Uterus (tissue), 3 donors: ENCODE measurements at regions not wholly inside any gene's neighbourhood (a gene's known extent, or its start where the extent isn't known, plus 50 kb on each side); places are given as distances from the start of the nearest gene placed in this dataset.

Source experiments
- DNase-seq, 2 donors: peaks; one replicate each; pipeline ENCODE4 v3.0.0-alpha.2; 2019 to 2020
- H3K27ac ChIP-seq, 2 donors: fragments of 200-600 bp; sonication (generic); 1 replicate in 1 of 2; 2 replicates in 1 of 2; pipeline ENCODE4 v1.5.1; 2016 to 2018
- H3K27me3 ChIP-seq, 2 donors: fragments of 200-600 bp; sonication (generic); one replicate each; pipeline ENCODE4 v1.5.1; 2018 to 2019; ENCODE audit warnings: control low read depth in 1 of 2
- H3K36me3 ChIP-seq, 2 donors: fragments of 200-600 bp; sonication (generic); one replicate each; pipeline ENCODE4 v1.5.1; 2019; ENCODE audit warnings: control low read depth in 1 of 2
- H3K4me1 ChIP-seq, 2 donors: fragments of 200-600 bp; sonication (generic); one replicate each; pipeline ENCODE4 v1.5.1; 2018 to 2019; ENCODE audit warnings: control low read depth in 1 of 2
- H3K4me3 ChIP-seq, 2 donors: fragments of 200-600 bp; sonication (generic); 1 replicate in 1 of 2; 2 replicates in 1 of 2; pipeline ENCODE4 v1.5.1; 2018 to 2019; ENCODE audit warnings: mild to moderate bottlenecking in 1 of 2
- H3K9me3 ChIP-seq, 2 donors: fragments of 200-600 bp; sonication (generic); one replicate each; pipeline ENCODE4 v1.5.1; 2019; ENCODE audit warnings: control low read depth in 1 of 2
- CTCF ChIP-seq, 4 experiments: fragments of 200-600 bp in 2 of 4; fragments of 450-650 bp in 2 of 4; sonication (generic) in 2 of 4; IDR thresholded peaks; one replicate each; pipeline ENCODE4 v1.5.1; 2016 to 2019; ENCODE audit warnings: antibody characterized with exemption in 4 of 4, mild to moderate bottlenecking in 2 of 4, moderate library complexity in 1 of 4
- POLR2A ChIP-seq, 2 donors: fragments of 450-650 bp; IDR thresholded peaks; one replicate each; pipeline ENCODE4 v1.6.1; 2016; ENCODE audit warnings: antibody characterized with exemption in 2 of 2, mild to moderate bottlenecking in 1 of 2, moderate library complexity in 1 of 2
- intact Hi-C: fragments of 100-400 bp; cut with DNase I; formaldehyde crosslinking; loops from one replicate; pipeline ENCODE4 v1.15.1; 2023; ENCODE audit warnings: low total_unique reads
- donor health status: DM: yes; HTN: yes; CAD: no.

- Histone ChIP-seq H3K36me3 (no peaks in the 10 kb centered on the region), H3K9me3 (no peaks in the 10 kb centered on the region), H3K27me3 (no peaks in the 10 kb centered on the region), H3K4me1 (no peaks in the 10 kb centered on the region), H3K27ac (no peak overlapping the region), H3K4me3 (no peak overlapping the region)
- no peak for DNase-seq
- intact Hi-C loops: no loop called here
- TF ChIP-seq POLR2A (IDR thresholded peaks at IDR 0.05): no peak
- TF ChIP-seq CTCF (IDR thresholded peaks at IDR 0.05): no peak
Measured at GRCh38 chr1:101185421-101185820, 51.4 kb upstream of the S1PR1 start.

GRCh38 chr1:101183388-101183699 is 53.5 kb upstream of the S1PR1 start:
- TF ChIP-seq POLR2A (IDR thresholded peaks at IDR 0.05) (no peak), CTCF (IDR thresholded peaks at IDR 0.05) (no peak)

GRCh38 chr1:101182627-101183387 is 54.0 kb upstream of the S1PR1 start:
- H3K27ac ChIP-seq: peak overlapping the region; percentile 33 to 58
- no peaks in the 10 kb centered on the region for H3K9me3 ChIP-seq
- no peak overlapping the region for H3K4me3 ChIP-seq
- no peaks in the 10 kb centered on the region for H3K27me3 ChIP-seq
- no peak for DNase-seq
- intact Hi-C loops: no loop called here
- no peaks in the 10 kb centered on the region for H3K36me3 ChIP-seq
- TF ChIP-seq POLR2A (IDR thresholded peaks at IDR 0.05): no peak
- TF ChIP-seq CTCF (IDR thresholded peaks at IDR 0.05): no peak
- no peaks in the 10 kb centered on the region for H3K4me1 ChIP-seq

More at GRCh38 chr1:101183388-101183699, 53.5 kb upstream of the S1PR1 start:
- Histone ChIP-seq H3K36me3 (no peaks in the 10 kb centered on the region), H3K4me3 (no peak overlapping the region), H3K9me3 (no peaks in the 10 kb centered on the region), H3K27me3 (no peaks in the 10 kb centered on the region), H3K27ac (no peak overlapping the region), H3K4me1 (no peaks in the 10 kb centered on the region)
- intact Hi-C loops: no loop called here
- DNase-seq: no peak

- DNase-seq: peak in 1 of 2 donors; percentile 28
- TF ChIP-seq POLR2A (IDR thresholded peaks at IDR 0.05) (peak in 1 of 2 donors; percentile 18), CTCF (IDR thresholded peaks at IDR 0.05) (no peak)
- Histone ChIP-seq H3K27ac (peak overlapping the region; percentile 33 to 58), H3K4me3 (no peak overlapping the region), H3K4me1 (no peaks in the 10 kb centered on the region), H3K27me3 (no peaks in the 10 kb centered on the region), H3K36me3 (no peaks in the 10 kb centered on the region), H3K9me3 (no peaks in the 10 kb centered on the region)
- intact Hi-C loops: no loop called here
Measured at GRCh38 chr1:101181930-101182329, 54.9 kb upstream of the S1PR1 start.

GRCh38 chr1:101178688-101179491 is 57.9 kb upstream of the S1PR1 start:
- TF ChIP-seq CTCF (IDR thresholded peaks at IDR 0.05): no peak
- no peak for TF ChIP-seq POLR2A (IDR thresholded peaks at IDR 0.05)
- no peaks in the 10 kb centered on the region for H3K36me3 ChIP-seq
- intact Hi-C loops: no loop called here
- H3K27me3 ChIP-seq: no peaks in the 10 kb centered on the region
- DNase-seq: no peak
- no peak overlapping the region for H3K27ac ChIP-seq
- no peak overlapping the region for H3K4me3 ChIP-seq
- H3K9me3 ChIP-seq: no peaks in the 10 kb centered on the region
- H3K4me1 ChIP-seq: no peaks in the 10 kb centered on the region
